ENCODE measurements at regions not wholly inside any gene's neighbourhood (a gene's known extent, or its start where the extent isn't known, plus 50 kb on each side); places are given as distances from the start of the nearest gene placed in this dataset.

DNA sequence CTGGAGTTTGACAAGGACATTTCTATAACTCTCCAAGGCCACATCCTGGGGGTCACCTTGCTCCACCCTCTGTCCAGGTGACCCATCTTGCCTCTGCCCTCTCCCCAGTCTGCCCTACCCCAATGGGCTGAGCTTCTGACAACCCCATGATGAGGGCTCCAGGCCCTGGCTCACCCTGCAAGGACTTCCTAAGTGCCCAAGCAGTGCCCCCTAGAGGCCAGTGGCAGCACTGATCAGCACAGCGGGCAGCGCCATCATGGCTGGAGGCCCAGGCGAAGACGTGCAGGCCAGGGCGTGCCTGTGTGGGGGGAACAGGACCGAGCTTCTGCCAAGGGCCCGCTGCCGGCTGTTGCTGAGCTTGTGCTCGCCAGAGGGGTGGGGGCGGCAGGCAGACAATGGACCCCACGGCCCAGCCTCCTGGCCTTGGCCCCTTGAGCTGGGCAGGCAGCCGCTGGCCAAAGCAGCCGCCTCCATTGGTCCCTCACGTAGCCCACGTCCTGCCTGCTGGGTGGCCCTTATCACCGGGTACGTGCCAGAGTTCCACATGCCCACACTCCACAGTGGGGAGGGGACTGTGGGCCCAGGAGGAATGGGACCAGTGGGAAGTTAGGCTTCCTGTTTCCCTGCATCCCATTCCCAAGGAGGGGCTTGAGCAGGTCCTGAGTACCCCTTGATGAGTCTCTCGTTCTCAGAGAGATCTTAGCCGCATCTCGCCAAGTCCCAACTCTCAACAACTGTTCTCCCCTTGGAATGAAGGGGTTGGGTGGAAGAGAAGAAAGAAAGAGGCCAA lies 64.3 kb downstream of the MRPL14 start:
- peak in 1 of 5 experiments; percentile 48 for DNase-seq

DNA sequence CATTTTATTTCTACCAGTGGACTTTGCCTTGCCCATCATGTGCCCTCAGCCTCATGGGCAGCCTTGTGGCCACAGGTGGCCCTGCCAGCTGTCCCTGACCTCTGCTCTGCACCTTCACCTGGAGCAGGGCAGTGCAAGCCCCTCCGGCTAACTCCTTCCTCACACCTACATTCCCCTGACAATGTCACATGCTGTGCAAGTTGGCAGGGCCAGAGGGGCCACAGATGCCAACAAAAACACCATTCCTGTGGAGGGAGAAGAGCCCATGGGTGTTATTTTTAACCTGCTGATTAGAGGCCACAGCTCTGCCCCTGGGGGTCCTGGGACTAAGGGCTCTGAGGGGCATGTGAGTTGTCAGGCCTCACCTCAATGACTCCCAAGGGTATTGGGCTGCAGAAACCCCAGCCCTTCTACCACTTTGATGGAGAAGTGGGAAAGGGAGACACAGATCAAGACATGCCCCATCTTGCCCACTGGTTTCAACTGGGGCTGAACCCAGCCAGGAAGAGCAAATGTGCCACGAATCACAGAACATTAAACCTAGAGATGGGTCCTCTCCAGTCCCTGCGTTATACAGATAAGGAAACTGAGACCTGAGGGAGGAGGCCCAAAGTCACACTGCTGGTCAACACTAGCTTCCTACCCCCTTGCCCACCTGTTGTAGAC lies 65.0 kb downstream of the MRPL14 start:
- no peak for DNase-seq

DNA sequence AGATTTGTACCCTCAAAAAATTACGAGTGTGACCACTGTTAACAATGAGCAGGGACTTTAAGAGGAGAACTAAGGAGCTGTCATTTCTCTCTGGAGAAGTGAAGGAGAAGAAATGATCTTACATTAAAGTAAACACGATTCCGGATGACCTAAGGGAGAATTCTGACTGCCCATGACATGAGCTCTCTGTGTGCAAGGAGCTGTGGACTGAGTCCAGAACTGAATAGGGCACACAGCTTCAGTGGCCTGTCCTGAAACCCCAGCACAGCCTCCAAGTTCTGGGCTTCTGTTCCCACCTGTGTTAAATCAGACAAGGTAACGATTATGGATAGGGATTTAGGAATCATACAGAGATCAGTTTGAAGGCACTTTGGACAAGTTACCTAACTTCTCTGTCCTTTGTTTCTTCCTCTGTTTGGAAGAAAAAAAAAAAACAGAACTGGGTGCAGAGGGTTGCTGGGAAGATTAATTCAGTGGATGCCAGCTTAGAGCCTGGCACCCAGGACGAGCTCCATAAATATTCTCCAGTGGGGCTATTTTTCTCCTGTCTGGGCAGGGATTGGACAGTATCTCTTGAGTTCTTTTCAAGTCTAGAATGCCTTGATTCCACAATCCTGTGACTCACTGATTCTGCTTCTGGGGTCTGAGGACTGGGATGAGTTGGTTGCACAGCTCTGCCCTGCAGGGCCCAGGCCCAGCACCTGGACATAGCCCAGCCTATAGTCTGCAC lies 65.7 kb downstream of the MRPL14 start:
- no peak for DNase-seq

DNA sequence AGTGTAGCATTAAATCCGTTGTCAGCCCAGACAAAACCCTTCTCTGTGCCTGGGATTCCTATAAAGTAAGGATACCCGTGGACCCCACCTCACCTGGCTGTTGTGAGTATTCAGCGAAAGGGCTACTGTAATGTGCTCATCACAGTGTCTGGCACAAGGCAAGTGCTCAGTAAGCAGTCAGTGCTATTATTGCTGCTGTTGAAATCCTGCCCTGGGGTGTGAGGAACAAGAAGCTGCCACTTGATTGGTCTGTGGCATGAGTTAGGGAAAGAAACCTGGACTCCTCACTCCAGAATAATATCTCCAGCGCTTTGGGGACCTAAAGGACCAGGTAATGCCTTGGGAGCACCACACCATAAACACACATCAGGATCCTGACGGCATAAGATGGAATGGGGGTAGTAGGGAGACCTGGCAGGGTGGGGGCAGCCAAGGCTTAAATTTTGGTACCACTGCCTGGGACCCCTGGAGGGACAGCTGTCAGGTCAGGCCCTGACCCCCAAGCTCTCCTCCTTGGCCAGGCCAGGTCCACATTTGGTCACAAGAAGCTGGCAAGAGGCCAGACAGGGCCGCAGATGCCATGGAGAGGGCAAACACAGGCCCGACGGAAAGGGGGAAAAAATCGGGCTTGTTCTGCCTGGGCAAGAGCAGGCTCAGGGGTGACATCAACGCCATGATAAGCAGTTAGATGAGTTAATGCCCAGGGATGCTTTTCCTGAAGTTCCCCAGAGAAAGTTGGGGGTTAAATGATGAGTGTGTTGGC lies 66.5 kb downstream of the MRPL14 start:
- no peak for DNase-seq

DNA sequence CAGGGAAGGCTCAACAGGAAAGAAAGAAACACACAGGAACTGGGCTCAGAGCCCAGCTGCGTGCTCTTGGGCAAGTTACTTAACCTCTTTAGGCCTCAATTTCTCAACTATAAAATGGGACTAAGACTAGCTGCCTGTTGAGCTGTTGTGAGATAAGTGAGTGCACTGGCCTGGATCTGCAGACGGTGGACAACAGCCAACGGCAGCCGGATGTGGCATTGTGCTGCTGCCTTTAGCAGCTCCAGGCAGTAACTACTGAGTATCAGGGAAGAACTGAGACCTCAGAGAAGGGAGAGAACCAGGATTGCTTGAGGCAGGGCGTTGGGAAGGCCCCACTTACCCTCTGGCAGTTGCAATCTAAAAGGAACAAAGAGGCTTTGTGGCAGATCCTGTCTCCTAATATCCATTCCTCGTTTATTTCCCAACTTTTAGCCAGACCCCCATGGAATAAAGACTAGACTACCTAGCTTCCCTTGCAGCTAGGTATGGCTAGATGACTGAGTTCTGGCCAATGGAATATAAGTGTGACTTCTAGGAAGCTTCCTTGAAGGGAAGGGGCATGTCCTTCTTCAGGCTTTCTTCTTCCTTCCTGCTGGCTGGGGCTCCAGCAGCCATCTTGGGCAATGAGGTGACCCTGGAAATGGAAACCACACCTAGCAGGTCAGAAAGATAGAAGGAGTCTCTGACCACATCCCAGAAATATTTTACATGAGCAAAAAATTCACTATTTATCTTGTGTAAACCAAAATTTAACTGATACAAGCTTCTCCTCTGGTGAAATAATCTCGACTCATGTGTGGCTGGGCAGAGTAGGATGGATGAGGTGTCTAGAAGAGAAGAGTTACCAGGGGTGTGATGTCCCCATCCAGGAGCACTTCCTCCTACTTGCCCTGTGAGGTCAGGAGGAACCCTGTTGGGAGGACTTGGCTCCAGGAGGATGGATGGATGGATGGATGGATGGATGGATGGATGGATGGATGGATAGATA lies 67.6 kb downstream of the MRPL14 start:
- DNase-seq = no peak

DNA sequence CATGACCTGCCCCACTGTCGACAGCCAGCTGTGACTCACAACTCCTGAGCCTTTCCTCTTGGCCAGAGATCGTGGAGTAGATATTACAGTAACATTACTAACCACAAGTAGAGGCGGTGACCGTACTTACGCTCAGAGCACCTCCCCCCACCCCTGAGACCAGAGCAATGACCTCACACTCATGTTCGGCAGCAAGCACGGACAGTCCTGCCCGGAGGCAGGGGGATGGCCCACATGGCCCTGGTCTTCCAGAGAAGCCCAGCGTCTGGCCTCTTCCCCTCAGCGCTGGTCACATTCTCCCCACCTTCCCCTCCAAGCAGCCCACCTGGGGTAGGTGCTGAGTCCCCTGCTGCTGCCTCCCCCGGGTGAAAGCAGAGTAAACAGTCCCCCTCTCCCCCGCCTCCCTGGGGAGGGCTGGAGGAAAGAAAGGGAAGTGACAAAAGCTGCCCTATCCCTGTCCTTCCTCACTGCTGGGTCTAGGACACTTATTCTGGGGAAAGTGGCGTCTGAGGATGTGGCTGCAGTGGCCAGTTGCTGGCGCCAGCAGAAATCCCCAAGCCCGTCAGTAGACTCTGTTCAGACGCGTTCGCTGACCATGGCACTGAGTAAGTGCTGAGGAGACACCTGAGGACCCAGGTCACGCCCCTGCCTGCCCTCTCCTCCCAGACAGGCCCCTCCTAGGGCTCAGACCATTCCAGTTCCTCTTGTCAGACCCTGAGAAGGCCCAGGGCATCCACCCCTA lies 68.5 kb downstream of the MRPL14 start:
- DNase-seq = peak in 1 of 5 experiments; percentile 41

DNA sequence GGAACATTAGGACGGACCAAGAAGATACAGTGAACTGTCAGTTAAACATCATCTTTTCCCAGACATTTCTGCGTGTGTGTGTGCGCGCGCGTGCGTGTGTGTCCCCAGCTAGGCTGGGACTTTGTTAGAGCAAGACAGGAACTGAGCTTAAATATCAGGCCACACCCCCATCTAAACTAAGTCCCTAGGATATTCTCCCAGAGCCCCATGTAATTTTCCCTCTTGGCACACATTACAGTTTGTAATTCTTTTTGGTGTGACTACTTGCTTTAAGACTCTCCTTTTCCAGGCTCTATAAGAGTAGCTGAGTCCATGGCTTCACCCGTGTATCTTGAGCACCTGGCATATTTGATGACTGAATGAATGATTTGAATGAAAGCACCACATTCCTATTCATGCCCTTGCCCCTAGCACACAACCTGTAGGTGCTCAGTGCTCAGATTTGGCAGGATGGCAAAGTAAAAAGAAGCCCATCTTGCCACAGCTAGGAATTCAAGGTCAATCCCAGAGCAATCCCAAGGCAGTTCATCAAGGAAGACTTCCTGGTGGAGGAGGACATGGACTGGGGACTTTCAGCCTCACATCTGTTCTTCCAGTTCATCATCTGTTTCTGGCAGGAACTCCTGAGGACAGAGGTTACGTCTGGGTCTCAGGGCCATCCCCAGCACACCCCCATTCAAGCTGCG lies 69.2 kb downstream of the MRPL14 start:
- DNase-seq = no peak

DNA sequence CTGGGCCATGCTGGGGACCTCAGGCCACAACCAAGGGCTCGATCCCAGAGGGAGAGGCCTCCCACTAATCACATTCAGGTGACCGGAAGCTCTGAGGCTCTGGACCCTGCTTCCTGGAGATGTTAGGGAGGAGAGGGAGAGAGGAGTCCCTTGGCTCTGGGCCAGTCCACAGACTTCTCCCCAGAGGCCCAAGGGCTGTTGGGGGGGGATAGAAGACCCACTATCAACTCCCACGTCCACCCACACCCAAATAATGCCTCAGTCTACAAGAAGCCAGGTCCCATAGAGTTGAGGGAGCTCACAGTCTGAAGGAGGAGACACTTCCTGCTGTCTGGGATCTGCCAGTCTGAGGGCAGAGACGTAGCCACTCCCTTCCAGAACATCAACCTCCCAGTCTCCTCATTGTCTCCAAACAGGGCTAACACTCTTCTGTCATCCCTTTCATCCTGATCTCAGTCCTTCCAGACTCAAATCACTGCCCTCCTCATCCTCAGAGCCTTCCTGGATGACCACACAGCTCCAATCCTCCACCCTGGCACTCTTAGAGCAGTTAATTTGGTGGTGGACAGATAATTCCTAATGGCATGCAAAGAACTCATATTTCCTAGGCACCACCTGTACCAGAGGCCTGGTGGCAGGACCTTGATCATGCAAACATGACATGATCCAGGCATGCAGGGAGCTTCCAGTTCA lies 69.9 kb downstream of the MRPL14 start:
- no peak for DNase-seq

DNA sequence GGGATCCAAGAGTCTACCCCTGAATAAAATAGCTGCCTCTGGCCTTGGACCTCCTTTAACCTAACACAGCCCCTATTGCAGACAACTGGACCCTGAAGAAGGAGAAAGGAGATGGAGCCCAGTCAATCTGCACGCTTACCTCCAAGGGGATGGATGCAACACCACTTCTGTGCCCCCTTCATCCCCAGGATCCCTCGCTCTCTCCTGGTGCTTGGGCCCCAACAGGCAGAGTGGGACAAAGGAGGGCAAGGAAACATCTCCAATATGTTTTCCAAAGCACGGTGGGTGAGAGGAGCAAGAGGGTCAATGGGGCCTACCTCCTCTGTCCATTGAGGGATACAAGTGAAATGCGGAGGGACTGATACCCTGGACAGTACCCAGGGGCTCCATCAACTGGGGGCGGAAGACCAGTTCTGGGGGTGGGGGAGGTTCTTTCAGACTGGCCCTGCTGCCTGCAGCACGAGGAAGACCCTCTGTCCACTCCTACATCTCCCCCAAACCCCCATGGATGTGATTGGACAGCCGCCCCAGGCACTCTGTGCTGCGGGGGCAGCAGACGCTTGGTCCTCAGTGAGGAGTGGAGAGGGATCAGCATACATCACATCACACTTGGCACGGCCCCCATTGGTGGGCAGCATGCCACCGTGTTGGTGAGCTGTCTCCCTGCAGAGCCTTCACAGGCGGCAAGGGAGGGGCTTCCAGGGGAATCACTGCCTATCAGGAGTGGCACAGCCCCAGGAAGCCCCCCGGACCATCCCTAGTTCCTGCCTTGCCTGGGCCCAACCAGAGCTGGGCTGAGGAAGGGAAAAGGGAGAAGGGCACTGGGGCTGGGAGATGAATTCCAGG lies 70.6 kb downstream of the MRPL14 start:
- no peak for DNase-seq

DNA sequence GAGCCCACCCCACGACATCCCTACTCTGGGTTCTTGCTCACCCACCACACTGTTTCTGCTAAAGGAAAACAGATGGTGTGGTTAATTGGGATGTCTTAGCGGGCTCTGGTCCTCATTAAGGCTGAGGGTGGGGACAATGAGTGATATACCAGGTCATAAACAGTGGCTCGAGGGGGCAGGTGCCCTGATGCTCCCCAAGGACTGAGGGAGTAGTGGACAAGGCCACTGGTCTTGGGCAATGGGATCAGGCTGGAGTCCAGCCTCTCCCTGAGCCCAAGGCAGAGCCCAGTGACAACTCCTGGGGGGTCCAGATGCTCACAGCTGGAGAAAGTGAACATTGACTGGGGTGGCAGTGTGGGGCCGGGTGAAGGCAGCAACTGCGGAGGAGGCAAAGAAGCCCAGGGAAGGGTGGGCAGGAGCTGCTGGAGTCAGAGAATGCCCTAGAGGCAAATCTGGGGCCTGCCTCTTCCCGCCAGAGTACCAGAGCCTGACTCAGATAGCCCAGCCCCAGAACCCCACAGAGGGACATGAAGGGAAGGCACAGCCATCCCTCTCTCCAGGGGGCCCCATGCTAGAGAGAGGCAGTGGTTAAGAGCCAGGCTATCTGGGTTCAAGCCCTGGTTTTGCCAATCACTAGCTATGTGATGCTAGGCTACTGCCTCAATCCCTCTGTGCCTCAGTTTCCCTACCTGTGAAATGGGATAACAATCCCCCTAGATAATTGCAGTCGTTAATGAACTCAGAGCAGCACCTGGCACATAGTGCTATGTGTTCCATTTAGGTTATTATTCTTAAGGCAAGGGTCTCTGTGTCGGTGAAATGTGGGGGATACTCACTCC lies 72.3 kb downstream of the MRPL14 start:
- no peak for DNase-seq

DNA sequence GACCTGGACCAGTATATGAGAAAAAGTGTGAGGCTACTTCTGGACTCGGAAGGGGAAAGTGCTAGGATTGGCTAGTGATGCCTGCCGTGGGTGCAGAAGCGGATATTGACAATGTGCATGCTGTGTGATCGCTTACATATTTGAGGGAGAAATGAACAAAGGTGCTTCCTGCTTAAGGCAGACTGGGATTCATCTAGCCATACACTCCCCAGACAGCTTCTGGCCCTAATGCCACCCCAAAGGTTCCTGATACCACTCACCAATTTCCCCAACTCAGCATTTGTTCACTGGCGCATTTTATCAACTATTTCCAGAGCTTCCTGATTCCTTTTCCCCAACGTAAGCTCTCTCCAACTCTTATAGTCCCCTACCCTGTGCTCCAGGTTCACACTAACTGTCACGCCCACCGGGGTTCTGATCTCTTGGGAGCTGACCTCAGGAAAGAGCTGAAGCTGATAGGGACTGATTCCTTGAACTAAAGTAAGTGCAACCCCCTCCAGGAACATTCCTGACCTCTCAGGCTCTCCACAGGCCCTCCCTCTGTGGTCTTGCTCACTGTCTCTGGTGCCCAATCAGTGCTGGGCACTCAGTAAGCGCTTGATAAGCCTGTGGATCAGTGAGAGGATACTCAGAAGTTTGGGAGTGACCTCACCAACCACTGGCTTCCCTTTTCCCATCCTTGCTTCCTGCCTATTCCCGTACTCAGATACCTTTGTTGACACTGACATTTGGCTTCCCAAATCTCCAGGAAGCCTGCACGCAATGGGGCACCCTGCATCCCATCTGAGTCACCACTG lies 73.3 kb downstream of the MRPL14 start:
- DNase-seq = no peak

DNA sequence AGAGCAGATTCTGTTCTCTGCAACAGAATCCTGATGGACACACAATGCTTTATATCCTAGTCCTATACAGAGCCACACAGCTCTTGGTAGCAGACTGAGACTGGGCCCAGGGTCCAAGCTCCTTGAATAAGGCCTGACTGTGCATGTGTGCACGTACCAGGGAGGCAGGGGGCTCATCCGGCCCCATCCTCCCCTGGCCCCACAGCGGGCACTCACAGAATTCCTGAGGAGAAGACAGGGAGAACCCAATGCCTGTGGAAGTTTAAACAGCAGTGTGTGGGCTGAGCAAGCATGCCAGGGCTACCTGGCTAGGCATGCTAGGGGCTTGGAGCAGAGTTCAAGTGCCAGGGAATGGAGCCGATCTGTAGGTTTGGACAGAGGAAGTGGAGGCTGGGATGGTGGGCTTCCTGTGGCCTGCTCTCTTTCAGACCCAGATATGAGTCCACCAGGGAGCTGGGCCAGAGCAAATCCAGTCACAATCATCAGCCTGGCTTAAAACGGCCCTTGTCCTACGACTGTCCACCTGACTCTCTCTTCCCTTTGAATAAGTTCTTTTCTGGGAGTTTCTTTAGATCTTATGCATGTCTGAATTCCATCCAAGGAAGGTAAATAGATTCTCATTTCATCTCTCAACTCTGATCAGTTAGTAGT lies 74.0 kb downstream of the MRPL14 start:
- DNase-seq = no peak

DNA sequence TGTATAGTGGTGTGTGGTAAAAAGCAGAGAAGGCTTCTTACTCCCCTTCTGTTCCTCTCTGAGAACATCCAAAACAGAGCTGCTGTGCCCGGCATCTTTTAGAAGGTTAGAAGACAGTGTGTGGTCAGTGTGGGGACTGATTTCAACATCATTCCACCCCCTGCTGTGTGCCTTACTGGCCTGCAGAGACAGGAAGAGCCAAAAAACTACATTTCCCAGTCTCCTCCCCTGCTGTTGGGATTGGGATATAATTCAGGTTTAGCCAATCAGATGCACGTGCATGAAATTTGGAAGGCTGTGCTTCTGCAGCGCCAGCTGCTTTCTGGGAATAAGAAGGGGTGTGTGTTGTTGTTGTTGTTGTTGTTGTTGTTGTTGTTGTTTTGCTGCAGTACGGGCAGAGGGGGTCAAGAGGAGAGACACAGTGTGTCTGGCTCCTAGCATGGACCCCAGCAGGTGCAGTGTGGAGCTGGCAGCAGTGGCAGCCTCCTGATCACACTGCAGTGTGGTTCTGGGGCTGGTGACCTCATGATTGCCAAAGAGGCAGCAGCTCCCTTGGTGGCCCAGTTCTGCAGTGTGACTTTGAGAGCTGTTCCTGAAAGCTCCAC lies 74.7 kb downstream of the MRPL14 start:
- DNase-seq = no peak

DNA sequence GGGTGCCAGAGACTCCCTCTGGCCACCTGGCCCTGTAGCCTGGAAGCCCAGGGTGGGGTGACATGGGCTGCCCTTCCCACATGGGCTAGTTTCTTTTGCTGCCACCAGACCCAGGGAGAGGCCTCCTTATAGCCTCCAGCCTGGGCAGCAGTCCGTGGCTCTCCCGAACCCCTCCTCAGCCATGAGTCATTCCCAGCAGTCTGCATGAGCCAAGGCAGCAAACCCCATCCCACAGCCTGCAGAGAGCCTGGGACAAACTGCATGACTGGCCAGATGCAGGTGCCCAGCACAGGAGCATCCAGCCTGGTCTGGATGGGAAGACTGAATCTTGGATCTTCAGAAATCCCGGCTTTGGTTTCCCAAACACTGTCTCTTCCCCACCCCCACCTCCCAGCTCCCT lies 75.7 kb downstream of the MRPL14 start:
- DNase-seq = no peak

DNA sequence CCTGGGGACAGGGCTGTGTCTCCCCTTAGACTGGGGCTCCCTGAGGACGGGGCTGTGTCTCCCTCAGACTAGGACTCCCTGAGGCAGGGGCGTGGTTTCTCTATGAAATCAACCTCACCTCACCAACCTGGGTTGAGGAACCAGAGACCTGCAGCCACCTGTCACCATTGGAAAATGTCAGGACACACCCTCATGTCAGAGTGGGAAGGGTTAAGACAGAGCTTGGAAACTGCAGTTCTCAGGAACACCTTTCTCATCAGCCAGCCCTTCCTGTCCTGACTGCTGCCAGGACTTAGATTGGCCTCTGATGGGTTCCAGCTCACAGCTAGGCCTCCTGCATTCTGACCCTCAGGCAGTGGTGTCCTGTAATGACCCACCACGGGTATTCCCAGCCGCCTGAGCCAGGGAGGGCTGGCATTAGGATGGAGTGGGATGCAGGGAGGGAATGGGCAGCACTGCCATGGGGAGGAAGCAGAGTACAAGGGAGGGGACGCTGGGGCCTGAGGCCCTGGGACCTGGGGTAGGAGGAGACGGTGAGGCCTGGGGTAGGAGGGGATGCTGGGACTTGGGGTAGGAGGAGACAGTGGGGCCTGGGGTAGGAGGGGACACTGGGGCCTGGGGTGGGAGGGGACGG lies 76.3 kb downstream of the MRPL14 start:
- DNase-seq = no peak
